ENCODE measurements at regions not wholly inside any gene's neighbourhood (a gene's known extent, or its start where the extent isn't known, plus 50 kb on each side); places are given as distances from the start of the nearest gene placed in this dataset.

- Mint-ChIP-seq H3K27ac (no peak overlapping the region), H3K4me1 (peaks cover 9 to 25% (median 13%) of the 10 kb centered on the region in 4 donors), H3K9me3 (peaks cover 0 to 1% (median 0%) of the 10 kb centered on the region in 8 donors), H3K36me3 (no peaks in the 10 kb centered on the region), H3K27me3 (no peaks in the 10 kb centered on the region), H3K4me3 (no peak overlapping the region)
- no peak for DNase-seq
- intact Hi-C loops (cut with micrococcal nuclease), result no loop called here
- POLR2A ChIA-PET (ENCODE audit: partially characterized antibody), result no interaction called here
- no peaks in the 10 kb centered on the region for H3K36me3 ChIP-seq (ENCODE audit: insufficient read depth, low read length)
- no peak overlapping the region for H3K4me3 ChIP-seq (ENCODE audit: low read length in 2 of 2)
- no peaks in the 10 kb centered on the region for H3K27me3 ChIP-seq (ENCODE audit: insufficient read depth, low read length)
- H3K9me3 ChIP-seq (ENCODE audit: control insufficient read depth in 1 of 2, low read length in 2 of 2), result no peaks in the 10 kb centered on the region
- no peak overlapping the region for H3K27ac ChIP-seq (ENCODE audit: low read depth, low read length)
- H3K4me1 ChIP-seq (ENCODE audit: insufficient read depth, low read length), result peaks cover 24% of the 10 kb centered on the region
- CTCF ChIA-PET (ENCODE audit: partially characterized antibody), result no interaction called here
Measured at GRCh38 chr3:72350761-72351505, 497.3 kb downstream of the SHQ1 start.

GRCh38 chr3:72348357-72348756 is 499.9 kb downstream of the SHQ1 start:
- Histone ChIP-seq H3K4me3 (ENCODE audit: low read length in 2 of 2) (no peak overlapping the region), H3K36me3 (ENCODE audit: insufficient read depth, low read length) (no peaks in the 10 kb centered on the region), H3K27me3 (ENCODE audit: insufficient read depth, low read length) (no peaks in the 10 kb centered on the region), H3K9me3 (ENCODE audit: control insufficient read depth in 1 of 2, low read length in 2 of 2) (no peaks in the 10 kb centered on the region), H3K27ac (ENCODE audit: low read depth, low read length) (no peak overlapping the region), H3K4me1 (ENCODE audit: insufficient read depth, low read length) (peaks cover 50% of the 10 kb centered on the region)
- intact Hi-C loops (cut with micrococcal nuclease), result loop anchor here (10.0 kb wide), 1 partner anchor 96 kb away; the partner anchor contains the start of gene RYBP
- DNase-seq, result no peak
- CTCF ChIA-PET (ENCODE audit: partially characterized antibody), result no interaction called here
- no peaks in the 10 kb centered on the region for H3K36me3 Mint-ChIP-seq
- H3K9me3 Mint-ChIP-seq, result peaks cover 0 to 1% (median 0%) of the 10 kb centered on the region in 8 donors
- peak overlapping the region in 1 of 8 donors; percentile 61 for H3K4me3 Mint-ChIP-seq
- H3K27ac Mint-ChIP-seq, result peak overlapping the region in 2 of 7 donors; percentile 79 to 85
- POLR2A ChIA-PET (ENCODE audit: partially characterized antibody), result interaction anchor here (1.1 kb wide), 1 partner anchor 19 kb away, joined by 3 read pairs; no protein-coding TSS in a partner anchor
- H3K27me3 Mint-ChIP-seq, result no peaks in the 10 kb centered on the region
- H3K4me1 Mint-ChIP-seq, result peaks cover 26 to 49% (median 36%) of the 10 kb centered on the region in 4 donors

DNA sequence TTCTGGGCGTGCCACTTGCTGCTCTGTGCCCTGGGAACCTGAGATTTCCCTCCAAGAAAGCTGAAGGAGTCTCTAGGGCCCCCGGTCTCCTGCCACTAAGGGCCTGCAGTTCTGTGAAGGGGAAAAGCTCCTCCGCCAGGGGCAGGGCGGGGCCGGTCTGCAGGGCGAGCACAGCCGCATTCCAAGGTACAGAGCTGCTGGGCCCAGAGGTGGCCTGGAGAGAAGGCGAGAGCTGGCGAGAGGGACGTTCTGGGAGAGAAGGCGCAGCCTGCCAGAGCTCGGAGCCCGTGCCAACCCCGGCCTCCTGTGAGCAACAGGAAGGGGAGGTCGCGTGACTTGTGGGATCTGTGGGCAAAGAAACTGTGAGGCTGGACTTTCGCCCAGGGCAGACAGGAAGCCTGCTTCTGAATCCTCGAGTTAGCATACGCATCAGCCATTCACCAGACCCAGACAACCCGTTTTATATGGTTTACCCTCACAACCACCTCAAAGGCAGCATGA is 500.4 kb downstream of the SHQ1 start:
- intact Hi-C loops (cut with micrococcal nuclease), result loop anchor here (10.0 kb wide), 1 partner anchor 97 kb away; the partner anchor contains the start of gene RYBP
- ChIA-PET CTCF (ENCODE audit: partially characterized antibody) (no interaction called here), POLR2A (ENCODE audit: partially characterized antibody) (interaction anchor here (1.1 kb wide), 1 partner anchor 18 kb away, joined by 3 read pairs; no protein-coding TSS in a partner anchor)
- H3K4me3 Mint-ChIP-seq, result peak overlapping the region in 5 of 8 donors; percentile 17 to 61 (median 33)
- Histone ChIP-seq H3K27ac (ENCODE audit: low read depth, low read length) (no peak overlapping the region), H3K4me3 (ENCODE audit: low read length in 2 of 2) (no peak overlapping the region), H3K27me3 (ENCODE audit: insufficient read depth, low read length) (no peaks in the 10 kb centered on the region), H3K36me3 (ENCODE audit: insufficient read depth, low read length) (no peaks in the 10 kb centered on the region), H3K9me3 (ENCODE audit: control insufficient read depth in 1 of 2, low read length in 2 of 2) (no peaks in the 10 kb centered on the region), H3K4me1 (ENCODE audit: insufficient read depth, low read length) (peaks cover 55% of the 10 kb centered on the region)
- peaks cover 0 to 1% (median 0%) of the 10 kb centered on the region in 8 donors for H3K9me3 Mint-ChIP-seq
- peak overlapping the region in 4 of 7 donors; percentile 37 to 85 (median 66) for H3K27ac Mint-ChIP-seq
- DNase-seq, result peak in 4 of 5 donors; percentile 11 to 48 (median 30)
- no peaks in the 10 kb centered on the region for H3K27me3 Mint-ChIP-seq
- H3K36me3 Mint-ChIP-seq, result no peaks in the 10 kb centered on the region
- peaks cover 29 to 52% (median 40%) of the 10 kb centered on the region in 4 donors for H3K4me1 Mint-ChIP-seq

DNA sequence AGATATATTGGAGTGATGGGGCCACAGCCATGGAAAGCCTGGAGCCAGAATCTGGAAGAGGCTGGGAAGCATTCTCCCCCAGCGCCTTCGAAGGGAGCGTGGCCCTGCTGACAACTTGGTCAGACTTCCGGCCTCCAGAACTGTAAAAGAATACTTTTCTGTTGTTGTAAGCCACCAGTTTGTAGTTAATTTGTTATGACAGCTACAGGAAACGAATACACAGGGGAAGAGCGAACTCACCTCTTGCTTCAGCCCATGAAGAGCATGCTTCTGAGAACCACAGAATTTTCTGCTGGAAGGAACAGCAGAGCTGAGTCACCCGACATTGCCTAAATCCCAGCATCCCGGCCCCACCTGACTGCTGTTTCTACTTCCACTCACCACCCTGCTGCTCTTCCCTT is 501.7 kb downstream of the SHQ1 start:
- peaks cover 33 to 57% (median 42%) of the 10 kb centered on the region in 4 donors for H3K4me1 Mint-ChIP-seq
- POLR2A ChIA-PET (ENCODE audit: partially characterized antibody), result interaction anchor here (1.1 kb wide), 1 partner anchor 470 kb away, joined by 3 read pairs; no protein-coding TSS in a partner anchor
- H3K4me3 Mint-ChIP-seq, result peak overlapping the region in 5 of 8 donors; percentile 7 to 77 (median 26)

GRCh38 chr3:72345980-72346379 is 502.3 kb downstream of the SHQ1 start:
- intact Hi-C loops (cut with micrococcal nuclease), result loop anchor here (10.0 kb wide), 1 partner anchor 99 kb away; the partner anchor contains the start of gene RYBP
- H3K4me3 ChIP-seq (ENCODE audit: low read length in 2 of 2), result no peak overlapping the region
- no peaks in the 10 kb centered on the region for H3K36me3 Mint-ChIP-seq
- peaks cover 33 to 57% (median 42%) of the 10 kb centered on the region in 4 donors for H3K4me1 Mint-ChIP-seq
- H3K27ac ChIP-seq (ENCODE audit: low read depth, low read length), result no peak overlapping the region
- H3K27me3 Mint-ChIP-seq, result no peaks in the 10 kb centered on the region
- H3K4me3 Mint-ChIP-seq, result peak overlapping the region in 6 of 8 donors; percentile 7 to 77 (median 18)
- DNase-seq, result no peak
- peak overlapping the region in 4 of 7 donors; percentile 54 to 95 (median 88) for H3K27ac Mint-ChIP-seq
- no peaks in the 10 kb centered on the region for H3K36me3 ChIP-seq (ENCODE audit: insufficient read depth, low read length)
- ChIA-PET CTCF (ENCODE audit: partially characterized antibody) (no interaction called here), POLR2A (ENCODE audit: partially characterized antibody) (interaction anchor here (1.1 kb wide), 1 partner anchor 471 kb away, joined by 3 read pairs; no protein-coding TSS in a partner anchor)
- H3K4me1 ChIP-seq (ENCODE audit: insufficient read depth, low read length), result peaks cover 58% of the 10 kb centered on the region
- no peaks in the 10 kb centered on the region for H3K9me3 ChIP-seq (ENCODE audit: control insufficient read depth in 1 of 2, low read length in 2 of 2)
- no peaks in the 10 kb centered on the region for H3K27me3 ChIP-seq (ENCODE audit: insufficient read depth, low read length)
- no peaks in the 10 kb centered on the region for H3K9me3 Mint-ChIP-seq

More for the DNA sequence above, 501.7 kb downstream of the SHQ1 start:
- intact Hi-C loops (cut with micrococcal nuclease), result loop anchor here (10.0 kb wide), 1 partner anchor 98 kb away; the partner anchor contains the start of gene RYBP
- DNase-seq, result peak in 1 of 5 donors; percentile 29
- H3K27ac ChIP-seq (ENCODE audit: low read depth, low read length), result no peak overlapping the region
- H3K4me3 ChIP-seq (ENCODE audit: low read length in 2 of 2), result no peak overlapping the region
- CTCF ChIA-PET (ENCODE audit: partially characterized antibody), result no interaction called here
- no peaks in the 10 kb centered on the region for H3K27me3 ChIP-seq (ENCODE audit: insufficient read depth, low read length)
- peaks cover 58% of the 10 kb centered on the region for H3K4me1 ChIP-seq (ENCODE audit: insufficient read depth, low read length)
- H3K9me3 ChIP-seq (ENCODE audit: control insufficient read depth in 1 of 2, low read length in 2 of 2), result no peaks in the 10 kb centered on the region
- peak overlapping the region; percentile 54 to 93 (median 69) for H3K27ac Mint-ChIP-seq
- no peaks in the 10 kb centered on the region for H3K9me3 Mint-ChIP-seq
- H3K27me3 Mint-ChIP-seq, result no peaks in the 10 kb centered on the region
- no peaks in the 10 kb centered on the region for H3K36me3 ChIP-seq (ENCODE audit: insufficient read depth, low read length)
- H3K36me3 Mint-ChIP-seq, result no peaks in the 10 kb centered on the region

DNA sequence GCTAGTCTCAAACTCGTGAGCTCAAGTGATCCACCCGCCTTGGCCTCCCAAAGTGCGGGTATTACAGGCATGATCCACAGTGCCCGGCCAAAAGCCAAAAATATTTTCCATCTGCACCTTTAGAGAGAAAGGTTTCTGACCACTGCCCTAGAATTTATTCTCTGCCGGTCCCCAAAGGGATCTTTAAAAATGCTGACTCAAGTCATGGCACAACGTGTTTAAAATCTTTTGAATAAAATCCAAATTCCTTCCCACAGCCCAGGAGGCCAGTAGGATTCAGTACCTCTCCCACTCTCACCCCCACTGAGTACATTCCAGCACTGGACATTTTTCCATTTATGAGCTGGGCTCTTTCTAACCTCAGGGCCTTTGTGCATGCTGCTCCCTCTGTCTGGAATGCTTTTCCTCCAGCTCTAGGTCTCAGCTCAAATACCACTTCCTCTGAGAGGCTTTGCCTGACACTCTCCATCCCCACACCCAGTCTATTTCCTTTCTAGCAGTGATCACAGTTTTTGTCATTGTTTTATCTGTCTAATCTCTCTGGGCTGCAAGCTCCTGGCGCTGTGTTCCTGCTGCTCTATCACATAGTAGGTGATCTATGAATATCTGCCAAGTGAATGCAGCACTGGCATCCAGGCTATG is 502.9 kb downstream of the SHQ1 start:
- ChIA-PET POLR2A (ENCODE audit: partially characterized antibody) (no interaction called here), CTCF (ENCODE audit: partially characterized antibody) (no interaction called here)
- Histone ChIP-seq H3K4me1 (ENCODE audit: insufficient read depth, low read length) (peaks cover 58% of the 10 kb centered on the region), H3K4me3 (ENCODE audit: low read length in 2 of 2) (no peak overlapping the region), H3K9me3 (ENCODE audit: control insufficient read depth in 1 of 2, low read length in 2 of 2) (no peaks in the 10 kb centered on the region), H3K36me3 (ENCODE audit: insufficient read depth, low read length) (no peaks in the 10 kb centered on the region), H3K27ac (ENCODE audit: low read depth, low read length) (no peak overlapping the region), H3K27me3 (ENCODE audit: insufficient read depth, low read length) (no peaks in the 10 kb centered on the region)
- no peaks in the 10 kb centered on the region for H3K36me3 Mint-ChIP-seq
- peak overlapping the region in 6 of 8 donors; percentile 16 to 77 (median 34) for H3K4me3 Mint-ChIP-seq
- H3K27ac Mint-ChIP-seq, result peak overlapping the region in 5 of 7 donors; percentile 5 to 95 (median 83)
- H3K27me3 Mint-ChIP-seq, result no peaks in the 10 kb centered on the region
- no peaks in the 10 kb centered on the region for H3K9me3 Mint-ChIP-seq
- peaks cover 33 to 57% (median 42%) of the 10 kb centered on the region in 4 donors for H3K4me1 Mint-ChIP-seq
- intact Hi-C loops (cut with micrococcal nuclease), result loop anchor here (10.0 kb wide), 1 partner anchor 99 kb away; the partner anchor contains the start of gene RYBP
- DNase-seq, result peak in 1 of 5 donors; percentile 27

Measured in CD4-positive, alpha-beta memory T cell (primary cell).